Psoas muscle (tissue), 7 donors: ENCODE measurements at regions not wholly inside any gene's neighbourhood (a gene's known extent, or its start where the extent isn't known, plus 50 kb on each side); places are given as distances from the start of the nearest gene placed in this dataset.

ENCODE experiments used
- ATAC-seq, 4 donors: fragments of 200-7000 bp; cut with Tn5 transposase; one replicate each; pipeline ENCODE4 v1.9.1; 2020; ENCODE audit warnings: moderate library complexity in 3 of 4, mild to moderate bottlenecking in 2 of 4
- DNase-seq, 2 donors: peaks; one replicate each; pipeline ENCODE4 v3.0.0-alpha.2; 2020
- H3K27ac ChIP-seq: fragments of 200-600 bp; one replicate; pipeline ENCODE4 v1.8.0; 2022
- H3K27me3 ChIP-seq, 3 donors: fragments of 200-600 bp in 1 of 3; one replicate each; pipeline versions ENCODE4 v1.6.1 to v1.8.0; 2013 to 2022; ENCODE audit warnings: low read length in 2 of 3, mild to moderate bottlenecking in 2 of 3, moderate library complexity in 1 of 3; ENCODE audit not compliant: insufficient read depth in 3 of 3
- H3K36me3 ChIP-seq, 2 donors: fragments of 200-600 bp in 1 of 2; one replicate each; pipeline versions ENCODE4 v1.6.1 to v1.8.0; 2013 to 2022; ENCODE audit warnings: low read depth in 1 of 2, mild to moderate bottlenecking in 1 of 2, moderate library complexity in 1 of 2; ENCODE audit not compliant: insufficient read depth in 1 of 2
- H3K4me1 ChIP-seq: fragments of 200-600 bp; one replicate; pipeline ENCODE4 v1.8.0; 2022
- H3K4me3 ChIP-seq: fragments of 200-600 bp; one replicate; pipeline ENCODE4 v1.8.0; 2022; ENCODE audit warnings: mild to moderate bottlenecking
- H3K9me3 ChIP-seq: fragments of 200-600 bp; one replicate; pipeline ENCODE4 v1.8.0; 2022
- WGBS, 3 donors: extraction: QIAGEN DNeasy Blood & Tissue Kit; methylation state at CpG; one replicate each; pipeline versions ENCODE4 v1.1.6 to v1.1.7; 2013; 5-methylcytosine and 5-hydroxymethylcytosine counted together
- intact Hi-C, 2 donors: fragments of 100-400 bp; cut with DNase I; formaldehyde crosslinking; loops; one replicate each; pipeline versions ENCODE4 v1.11.0 to v1.14.2; 2022
- TF ChIP-seq, protein P1 (sequence below): fragments of 200-600 bp; IDR thresholded peaks from one replicate; pipeline ENCODE4 v1.8.0; 2022; ENCODE audit warnings: antibody characterized with exemption
- donor health status: healthy with polysubstance abuse.
- donor health status: DM: no; HTN: no; CAD: no; lungs with moderate emphysema.
- donor health status: Bipolar disorder and iron deficiency.
- donor health status: healthy.
- donor health status: DM: yes; HTN: yes; CAD: no.
- donor health status: DM: no; HTN: no; CAD: no.
- donor health status: DM: yes; HTN: yes; CAD: no.

DNA sequence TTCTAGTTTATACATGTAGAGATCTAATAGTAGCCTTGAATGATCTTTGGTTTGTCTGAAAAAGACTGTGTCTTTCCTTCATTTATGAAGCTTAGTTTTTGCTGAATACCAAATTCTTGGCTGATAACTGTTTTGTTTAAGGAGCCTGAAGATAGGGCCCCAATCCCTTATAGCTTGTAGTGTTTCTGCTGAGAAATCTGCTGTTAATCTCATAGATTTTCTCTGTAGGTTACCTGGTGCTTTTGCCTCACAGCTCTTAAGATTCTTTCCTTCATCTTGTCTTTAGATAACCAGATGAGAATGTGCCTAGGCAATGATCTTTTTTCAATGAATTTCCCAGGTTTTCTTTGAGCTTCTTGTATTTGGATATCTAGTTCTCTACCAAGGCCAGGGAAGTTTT lies 562.1 kb downstream of the XIRP2 start:
- H3K27me3 ChIP-seq, result no peaks in the 10 kb centered on the region
- H3K36me3 ChIP-seq, result no peaks in the 10 kb centered on the region
- peaks cover 6% of the 10 kb centered on the region for H3K9me3 ChIP-seq
- intact Hi-C loops, result no loop called here
- H3K27ac ChIP-seq, result no peak overlapping the region
- no peak for ATAC-seq
- TF ChIP-seq, protein P1, sequence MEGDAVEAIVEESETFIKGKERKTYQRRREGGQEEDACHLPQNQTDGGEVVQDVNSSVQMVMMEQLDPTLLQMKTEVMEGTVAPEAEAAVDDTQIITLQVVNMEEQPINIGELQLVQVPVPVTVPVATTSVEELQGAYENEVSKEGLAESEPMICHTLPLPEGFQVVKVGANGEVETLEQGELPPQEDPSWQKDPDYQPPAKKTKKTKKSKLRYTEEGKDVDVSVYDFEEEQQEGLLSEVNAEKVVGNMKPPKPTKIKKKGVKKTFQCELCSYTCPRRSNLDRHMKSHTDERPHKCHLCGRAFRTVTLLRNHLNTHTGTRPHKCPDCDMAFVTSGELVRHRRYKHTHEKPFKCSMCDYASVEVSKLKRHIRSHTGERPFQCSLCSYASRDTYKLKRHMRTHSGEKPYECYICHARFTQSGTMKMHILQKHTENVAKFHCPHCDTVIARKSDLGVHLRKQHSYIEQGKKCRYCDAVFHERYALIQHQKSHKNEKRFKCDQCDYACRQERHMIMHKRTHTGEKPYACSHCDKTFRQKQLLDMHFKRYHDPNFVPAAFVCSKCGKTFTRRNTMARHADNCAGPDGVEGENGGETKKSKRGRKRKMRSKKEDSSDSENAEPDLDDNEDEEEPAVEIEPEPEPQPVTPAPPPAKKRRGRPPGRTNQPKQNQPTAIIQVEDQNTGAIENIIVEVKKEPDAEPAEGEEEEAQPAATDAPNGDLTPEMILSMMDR, result no peak
- no peak overlapping the region for H3K4me3 ChIP-seq
- no peak for DNase-seq
- no peaks in the 10 kb centered on the region for H3K4me1 ChIP-seq

DNA sequence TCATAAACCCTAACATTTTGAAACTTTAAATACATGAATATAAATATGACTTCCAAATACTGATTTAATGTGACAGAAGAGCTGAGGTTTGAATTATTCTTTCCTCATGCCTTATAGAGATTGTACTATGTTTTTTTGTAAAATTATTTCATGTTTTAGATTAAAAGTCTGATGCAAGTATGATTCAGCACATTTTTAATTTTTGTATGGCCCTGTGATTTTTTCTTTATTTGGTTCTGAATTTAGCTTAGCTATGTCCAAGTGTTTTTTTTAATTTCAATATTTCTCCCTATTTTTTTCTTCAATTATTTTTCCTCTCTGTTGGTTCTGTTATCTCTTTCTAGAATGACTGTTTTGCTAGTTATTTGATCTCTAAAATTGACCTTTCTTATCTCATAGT lies 552.1 kb downstream of the XIRP2 start:
- H3K4me1 ChIP-seq, result no peaks in the 10 kb centered on the region
- no peak overlapping the region for H3K4me3 ChIP-seq
- TF ChIP-seq, protein P1, result no peak
- no peaks in the 10 kb centered on the region for H3K27me3 ChIP-seq
- H3K9me3 ChIP-seq, result no peaks in the 10 kb centered on the region
- H3K27ac ChIP-seq, result no peak overlapping the region
- intact Hi-C loops, result no loop called here
- DNase-seq (no peak), ATAC-seq (no peak)
- no peaks in the 10 kb centered on the region for H3K36me3 ChIP-seq

DNA sequence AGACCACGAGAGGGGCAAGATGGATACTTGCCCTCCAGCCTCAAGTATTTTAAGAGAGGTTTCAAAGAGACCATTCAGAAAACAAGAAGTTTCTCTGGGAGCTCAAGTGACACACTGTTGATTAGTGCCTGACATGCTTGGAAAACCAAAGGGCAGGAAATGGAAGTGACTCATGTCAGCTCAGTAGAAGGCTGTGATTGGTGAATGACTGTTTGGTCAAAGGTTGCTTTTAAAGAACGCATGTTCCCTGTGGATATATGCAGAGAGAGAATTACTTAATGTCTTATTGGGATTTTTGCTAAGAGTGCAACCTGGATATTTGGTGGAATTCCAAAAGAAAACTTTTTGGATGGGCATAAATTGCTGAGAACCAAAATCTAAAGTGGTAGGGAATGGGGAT lies 549.9 kb downstream of the XIRP2 start:
- Histone ChIP-seq H3K27me3 (no peaks in the 10 kb centered on the region), H3K4me3 (no peak overlapping the region), H3K9me3 (no peaks in the 10 kb centered on the region), H3K27ac (no peak overlapping the region), H3K36me3 (no peaks in the 10 kb centered on the region), H3K4me1 (no peaks in the 10 kb centered on the region)
- DNase-seq, result no peak
- peak in 3 of 4 donors; percentile 40 to 53 (median 43) for ATAC-seq
- 54 to 59% (median 58%) methylated on average over 2 of the region's 2 CpGs for WGBS, 3 donors
- TF ChIP-seq, protein P1, result no peak
- intact Hi-C loops, result no loop called here

DNA sequence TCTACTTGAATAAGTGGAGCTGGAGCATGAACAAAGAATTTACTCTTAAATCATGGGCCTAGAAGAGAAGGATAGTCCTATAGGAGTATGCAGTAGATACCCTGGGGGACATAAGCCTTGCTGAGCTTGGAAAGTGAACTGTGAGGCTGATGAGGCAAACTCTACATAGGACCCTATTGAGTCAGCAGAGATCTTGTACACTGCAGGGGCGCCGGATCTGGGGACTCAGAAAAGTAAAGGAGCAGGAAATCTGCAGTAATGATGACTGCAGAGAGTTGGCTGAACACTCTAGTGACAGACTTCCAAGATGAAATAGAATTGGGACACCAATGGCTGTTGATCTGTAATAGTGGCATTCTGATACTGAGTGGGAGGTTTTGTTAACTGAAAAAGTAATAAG lies 543.7 kb downstream of the XIRP2 start:
- ATAC-seq (no peak), DNase-seq (no peak)
- Histone ChIP-seq H3K27me3 (no peaks in the 10 kb centered on the region), H3K36me3 (no peaks in the 10 kb centered on the region), H3K4me1 (no peaks in the 10 kb centered on the region), H3K27ac (no peak overlapping the region), H3K4me3 (no peak overlapping the region), H3K9me3 (no peaks in the 10 kb centered on the region)
- intact Hi-C loops, result no loop called here
- WGBS, 3 donors, result 51 to 71% (median 61%) methylated on average over 2 of the region's 2 CpGs
- TF ChIP-seq, protein P1, result no peak

DNA sequence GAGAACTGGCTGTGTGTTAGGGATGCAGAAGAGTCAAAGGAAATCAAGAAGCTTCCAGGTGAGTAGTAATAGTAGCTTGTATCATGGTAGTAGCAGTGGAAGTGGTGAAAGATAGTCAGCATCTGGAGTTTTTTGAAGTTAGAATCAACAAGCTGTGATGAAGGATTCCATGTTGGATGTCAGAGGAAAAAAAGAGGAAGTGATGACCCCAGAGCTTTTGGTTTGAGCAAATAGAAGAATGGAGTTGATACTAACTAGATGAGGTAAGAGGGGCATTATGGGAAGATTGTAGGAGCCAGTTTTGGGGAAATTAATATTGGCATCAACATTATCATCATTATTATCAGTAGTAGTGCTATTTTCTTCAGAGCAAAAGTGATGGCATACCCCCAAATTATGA lies 542.2 kb downstream of the XIRP2 start:
- Histone ChIP-seq H3K4me1 (no peaks in the 10 kb centered on the region), H3K36me3 (no peaks in the 10 kb centered on the region), H3K4me3 (no peak overlapping the region), H3K9me3 (no peaks in the 10 kb centered on the region), H3K27me3 (no peaks in the 10 kb centered on the region), H3K27ac (no peak overlapping the region)
- TF ChIP-seq, protein P1, result no peak
- intact Hi-C loops, result no loop called here
- DNase-seq (no peak), ATAC-seq (no peak)
